ENCODE measurements at regions not wholly inside any gene's neighbourhood (a gene's known extent, or its start where the extent isn't known, plus 50 kb on each side); places are given as distances from the start of the nearest gene placed in this dataset.

DNA sequence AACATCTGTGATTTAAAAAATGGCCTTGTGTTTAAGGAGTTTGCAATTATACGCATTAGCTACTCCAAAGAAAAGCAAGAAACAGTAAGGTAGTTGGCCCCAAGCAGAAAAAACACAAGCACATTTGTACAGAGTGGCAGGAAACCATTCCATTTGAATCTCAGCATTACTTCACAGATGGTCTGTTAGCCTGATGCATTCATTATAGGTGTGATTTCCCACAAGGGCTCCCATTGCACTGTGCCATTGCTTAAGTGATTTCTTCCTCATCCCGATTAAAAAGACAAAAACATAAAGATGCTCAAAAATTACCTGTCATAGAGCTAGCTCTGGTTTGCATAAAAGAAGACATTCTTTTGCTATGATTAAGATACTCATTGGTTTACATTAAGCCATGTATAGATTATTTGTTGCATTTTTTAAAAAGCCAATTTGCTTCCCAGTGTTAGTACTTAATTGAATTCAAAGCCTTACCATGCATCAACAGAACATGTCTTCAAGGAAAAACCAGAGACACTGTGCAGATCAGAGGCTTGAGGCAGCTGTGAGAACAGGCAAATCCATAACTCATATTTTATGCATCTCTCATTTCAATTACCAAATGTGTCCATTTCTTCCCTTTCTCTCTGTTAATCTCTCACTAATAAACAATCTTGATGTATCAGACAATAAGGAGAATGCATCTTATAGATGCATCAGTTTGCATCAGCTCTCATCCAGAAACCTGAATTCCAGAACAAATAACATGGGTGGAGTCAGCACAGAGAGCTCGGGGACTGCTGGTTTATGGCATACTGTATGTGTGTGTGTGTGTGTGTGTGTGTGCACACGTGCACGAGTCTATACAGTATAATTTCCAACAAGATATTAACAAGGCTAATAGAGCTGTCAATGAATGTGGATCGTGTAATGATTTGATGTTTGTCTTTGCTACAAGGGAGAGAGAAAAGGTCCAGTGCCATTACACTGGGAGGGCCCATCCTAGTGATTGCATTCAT lies 558.6 kb upstream of the HS6ST1 start:
- TF ChIP-seq CTCF (IDR thresholded peaks at IDR 0.05) (no peak), GABPA (IDR thresholded peaks at IDR 0.05; ENCODE audit: low read depth) (no peak), SMC3 (IDR thresholded peaks at IDR 0.05; ENCODE audit: low read depth, low read length) (no peak), EP300 (IDR thresholded peaks at IDR 0.05; ENCODE audit: borderline replicate concordance in 1 of 2, low read depth in 1 of 2, low read length in 1 of 2) (no peak), MAX (IDR thresholded peaks at IDR 0.05; ENCODE audit: low read depth) (no peak), FOSL2 (IDR thresholded peaks at IDR 0.05; ENCODE audit: borderline replicate concordance, low read depth) (no peak), POLR2AphosphoS5 (IDR thresholded peaks at IDR 0.05; ENCODE audit: low read depth, low read length) (no peak), JUND (IDR thresholded peaks at IDR 0.05) (no peak), FOXM1 (IDR thresholded peaks at IDR 0.05; ENCODE audit: low read depth) (no peak), RXRA (IDR thresholded peaks at IDR 0.05; ENCODE audit: borderline replicate concordance, low read depth) (no peak), EZH2phosphoT487 (IDR thresholded peaks at IDR 0.05; ENCODE audit: borderline replicate concordance, low read depth) (no peak), TEAD4 (IDR thresholded peaks at IDR 0.05; ENCODE audit: borderline replicate concordance, insufficient read depth) (no peak), USF2 (IDR thresholded peaks at IDR 0.05; ENCODE audit: borderline replicate concordance, low read depth, low read length) (no peak)

All from SK-N-SH (cell line).